ENCODE measurements at regions not wholly inside any gene's neighbourhood (a gene's known extent, or its start where the extent isn't known, plus 50 kb on each side); places are given as distances from the start of the nearest gene placed in this dataset.

GRCh38 chr5:92504346-92504745 lies 1076.7 kb downstream of the NR2F1-AS1 start:
- H3K27ac Mint-ChIP-seq = no peak overlapping the region
- H3F3A ChIP-seq (replicated peaks; ENCODE audit: low read depth) = no peaks in the 10 kb centered on the region
- H2AFZ ChIP-seq = no peak overlapping the region
- H3K27me3 ChIP-seq (ENCODE audit: insufficient read depth) = no peaks in the 10 kb centered on the region
- no peak overlapping the region for H3K4me3 Mint-ChIP-seq
- no peaks in the 10 kb centered on the region for H3K4me1 ChIP-seq (ENCODE audit: insufficient read depth)
- H3K79me2 ChIP-seq (replicated peaks; ENCODE audit: insufficient read depth) = no peaks in the 10 kb centered on the region
- 0 out of 3 replicates have a peak, but pooled peaks cover 4% of the 10 kb centered on the region for H3K4me1 Mint-ChIP-seq
- 0 out of 2 replicates have a peak, but pooled peaks cover 6% of the 10 kb centered on the region for H3K36me3 ChIP-seq (ENCODE audit: insufficient read depth)
- H3K36me3 Mint-ChIP-seq (ENCODE audit: low read depth) = peaks cover 16% of the 10 kb centered on the region
- TF ChIP-seq ZNF462 (CRISPR knock-in tag; IDR thresholded peaks at IDR 0.05) = no peak
- no peak for TF ChIP-seq REST (IDR thresholded peaks at IDR 0.05; ENCODE audit: unreplicated experiment)
- no peak for TF ChIP-seq POLR2AphosphoS5 (IDR thresholded peaks at IDR 0.05; ENCODE audit: low read depth)
- no peak for TF ChIP-seq ZNF331 (CRISPR knock-in tag; IDR thresholded peaks at IDR 0.05; ENCODE audit: low read depth)
- no peak for TF ChIP-seq EZH2 (IDR thresholded peaks at IDR 0.05; ENCODE audit: low read depth, unreplicated experiment)
- TF ChIP-seq STAT1 (IDR thresholded peaks at IDR 0.05; ENCODE audit: unreplicated experiment) = no peak
- no peak for TF ChIP-seq EZH2phosphoT487 (IDR thresholded peaks at IDR 0.05; ENCODE audit: unreplicated experiment)
- no peak for TF ChIP-seq ZNF114 (CRISPR knock-in tag; IDR thresholded peaks at IDR 0.05)
- DNase-seq (ENCODE audit: low spot score) = peak; percentile 11
- H3K4me3 ChIP-seq = no peak overlapping the region
- ATAC-seq = peak; percentile 36; the same call in 1 of the 3 replicates
- no peak overlapping the region for H3K4me2 ChIP-seq
- H3K27ac ChIP-seq (ENCODE audit: low read depth) = no peak overlapping the region
- peaks cover 22% of the 10 kb centered on the region for H3K9me3 Mint-ChIP-seq
- no peaks in the 10 kb centered on the region for H3K9me2 ChIP-seq (ENCODE audit: insufficient read depth)
- no peaks in the 10 kb centered on the region for H4K20me1 ChIP-seq (replicated peaks; ENCODE audit: insufficient read depth)
- H3K27me3 Mint-ChIP-seq (ENCODE audit: insufficient read depth, low read depth, poor library complexity) = peaks cover 4% of the 10 kb centered on the region

All from GM23338 (cell line).